GM12874 (cell line): ENCODE measurements at regions not wholly inside any gene's neighbourhood (a gene's known extent, or its start where the extent isn't known, plus 50 kb on each side); places are given as distances from the start of the nearest gene placed in this dataset.

Experiments used
- TF ChIP-seq, protein P1 (sequence below): IDR thresholded peaks from 2 replicates; pipeline ENCODE4 v1.5.1; 2011; ENCODE audit warnings: low read depth, mild to moderate bottlenecking, control low read depth, low read length, moderate library complexity; ENCODE audit not compliant: insufficient read depth

DNA sequence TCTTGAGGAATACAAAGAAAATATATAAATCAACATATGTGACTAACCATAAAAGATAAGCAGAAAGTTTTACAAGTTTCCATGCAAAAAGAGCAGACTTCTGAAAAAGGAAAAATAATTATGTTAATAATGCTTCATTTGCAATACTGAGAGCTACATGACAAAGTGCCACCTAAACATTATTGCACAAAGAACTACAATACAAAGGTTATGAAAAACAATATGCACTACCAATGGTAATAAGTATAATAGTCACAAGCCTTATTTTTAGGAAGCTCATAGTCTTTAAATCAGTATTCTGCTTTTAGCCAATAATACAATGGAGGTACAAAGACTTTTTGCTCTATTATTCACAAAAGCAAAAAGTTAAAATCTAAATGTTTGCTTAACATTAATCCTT is 411.2 kb downstream of the TLL1 start:
- TF ChIP-seq, protein P1, sequence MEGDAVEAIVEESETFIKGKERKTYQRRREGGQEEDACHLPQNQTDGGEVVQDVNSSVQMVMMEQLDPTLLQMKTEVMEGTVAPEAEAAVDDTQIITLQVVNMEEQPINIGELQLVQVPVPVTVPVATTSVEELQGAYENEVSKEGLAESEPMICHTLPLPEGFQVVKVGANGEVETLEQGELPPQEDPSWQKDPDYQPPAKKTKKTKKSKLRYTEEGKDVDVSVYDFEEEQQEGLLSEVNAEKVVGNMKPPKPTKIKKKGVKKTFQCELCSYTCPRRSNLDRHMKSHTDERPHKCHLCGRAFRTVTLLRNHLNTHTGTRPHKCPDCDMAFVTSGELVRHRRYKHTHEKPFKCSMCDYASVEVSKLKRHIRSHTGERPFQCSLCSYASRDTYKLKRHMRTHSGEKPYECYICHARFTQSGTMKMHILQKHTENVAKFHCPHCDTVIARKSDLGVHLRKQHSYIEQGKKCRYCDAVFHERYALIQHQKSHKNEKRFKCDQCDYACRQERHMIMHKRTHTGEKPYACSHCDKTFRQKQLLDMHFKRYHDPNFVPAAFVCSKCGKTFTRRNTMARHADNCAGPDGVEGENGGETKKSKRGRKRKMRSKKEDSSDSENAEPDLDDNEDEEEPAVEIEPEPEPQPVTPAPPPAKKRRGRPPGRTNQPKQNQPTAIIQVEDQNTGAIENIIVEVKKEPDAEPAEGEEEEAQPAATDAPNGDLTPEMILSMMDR, result no peak

GRCh38 chr4:166290426-166290825 is 417.4 kb downstream of the TLL1 start:
- TF ChIP-seq, protein P1, result no peak

GRCh38 chr4:166293556-166293955 is 420.5 kb downstream of the TLL1 start:
- TF ChIP-seq, protein P1, result no peak

DNA sequence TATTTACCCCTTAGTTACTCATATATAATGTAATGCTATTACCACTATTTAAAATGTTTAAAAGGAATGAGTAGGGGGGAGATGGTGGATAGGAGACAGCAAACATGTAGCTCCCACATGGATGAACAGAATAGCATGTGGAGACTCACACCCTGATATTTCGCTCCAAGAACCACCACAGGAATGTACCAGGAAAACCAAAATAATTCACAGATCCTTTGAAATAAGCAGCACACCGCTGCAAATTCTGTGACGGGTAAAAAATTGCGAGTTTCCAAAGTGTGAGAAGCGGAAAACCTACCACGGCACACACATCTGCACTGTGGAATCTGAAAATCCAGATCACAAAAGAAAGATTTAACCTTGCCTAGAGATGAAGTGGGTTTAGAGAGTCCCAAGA is 428.2 kb downstream of the TLL1 start:
- TF ChIP-seq, protein P1, result no peak

GRCh38 chr4:166308647-166309046 is 435.6 kb downstream of the TLL1 start:
- TF ChIP-seq, protein P1, result no peak

GRCh38 chr4:166309286-166309685 is 436.2 kb downstream of the TLL1 start:
- TF ChIP-seq, protein P1, result no peak

DNA sequence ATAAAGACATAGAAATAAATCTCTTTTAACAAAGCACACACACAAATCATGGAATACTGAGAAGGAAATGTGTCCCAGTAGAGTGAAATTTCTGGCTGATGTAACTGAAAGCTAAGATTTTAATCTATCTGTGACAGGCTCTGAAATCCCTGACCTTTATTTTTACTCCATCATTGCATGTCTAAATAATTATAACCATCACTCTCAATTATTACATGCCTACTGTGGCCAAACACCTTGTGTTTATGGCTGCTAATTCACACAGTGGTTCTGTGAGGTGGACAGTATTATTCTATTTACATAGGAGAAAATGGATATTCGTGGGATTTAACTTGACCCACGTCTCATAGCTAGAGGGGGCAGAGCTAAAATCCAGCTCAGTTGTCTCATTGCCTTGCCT is 438.1 kb downstream of the TLL1 start:
- TF ChIP-seq, protein P1, result no peak

- TF ChIP-seq, protein P1, result no peak
Observed at GRCh38 chr4:166312166-166312565, 439.1 kb downstream of the TLL1 start.
